ENCODE measurements at regions not wholly inside any gene's neighbourhood (a gene's known extent, or its start where the extent isn't known, plus 50 kb on each side); places are given as distances from the start of the nearest gene placed in this dataset.

DNA sequence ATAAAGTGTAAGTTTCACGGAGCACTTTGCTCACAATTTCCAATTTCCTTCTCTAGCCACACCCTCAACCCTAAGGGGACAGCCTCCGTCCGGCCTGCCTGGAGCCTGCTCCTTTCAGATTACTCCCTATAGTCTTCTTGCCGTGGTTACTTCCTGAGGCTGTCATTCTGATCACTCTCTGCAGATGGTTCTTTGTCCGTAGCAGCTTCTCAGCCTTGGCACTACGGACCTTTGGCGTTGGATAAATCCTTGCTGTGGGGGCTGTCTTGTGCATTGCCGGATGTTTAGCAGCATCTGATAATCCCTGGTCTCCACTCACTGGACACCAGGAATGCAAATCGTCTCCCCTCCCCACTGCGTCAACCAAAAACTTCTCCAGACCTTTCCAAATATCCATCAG is 447.5 kb upstream of the KIRREL3 start:
- Histone ChIP-seq H3K36me3 (no peaks in the 10 kb centered on the region), H3K4me3 (no peak overlapping the region), H3K27me3 (no peaks in the 10 kb centered on the region), H3K9me3 (no peaks in the 10 kb centered on the region), H3K27ac (no peak overlapping the region), H3K4me1 (no peaks in the 10 kb centered on the region)
- intact Hi-C loops (cut with DNase I; ENCODE audit: low total_unique reads), result no loop called here
- no peak for DNase-seq
- TF ChIP-seq, protein P1, sequence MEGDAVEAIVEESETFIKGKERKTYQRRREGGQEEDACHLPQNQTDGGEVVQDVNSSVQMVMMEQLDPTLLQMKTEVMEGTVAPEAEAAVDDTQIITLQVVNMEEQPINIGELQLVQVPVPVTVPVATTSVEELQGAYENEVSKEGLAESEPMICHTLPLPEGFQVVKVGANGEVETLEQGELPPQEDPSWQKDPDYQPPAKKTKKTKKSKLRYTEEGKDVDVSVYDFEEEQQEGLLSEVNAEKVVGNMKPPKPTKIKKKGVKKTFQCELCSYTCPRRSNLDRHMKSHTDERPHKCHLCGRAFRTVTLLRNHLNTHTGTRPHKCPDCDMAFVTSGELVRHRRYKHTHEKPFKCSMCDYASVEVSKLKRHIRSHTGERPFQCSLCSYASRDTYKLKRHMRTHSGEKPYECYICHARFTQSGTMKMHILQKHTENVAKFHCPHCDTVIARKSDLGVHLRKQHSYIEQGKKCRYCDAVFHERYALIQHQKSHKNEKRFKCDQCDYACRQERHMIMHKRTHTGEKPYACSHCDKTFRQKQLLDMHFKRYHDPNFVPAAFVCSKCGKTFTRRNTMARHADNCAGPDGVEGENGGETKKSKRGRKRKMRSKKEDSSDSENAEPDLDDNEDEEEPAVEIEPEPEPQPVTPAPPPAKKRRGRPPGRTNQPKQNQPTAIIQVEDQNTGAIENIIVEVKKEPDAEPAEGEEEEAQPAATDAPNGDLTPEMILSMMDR (IDR thresholded peaks at IDR 0.05), result no peak
- TF ChIP-seq POLR2A (IDR thresholded peaks at IDR 0.05), result no peak

DNA sequence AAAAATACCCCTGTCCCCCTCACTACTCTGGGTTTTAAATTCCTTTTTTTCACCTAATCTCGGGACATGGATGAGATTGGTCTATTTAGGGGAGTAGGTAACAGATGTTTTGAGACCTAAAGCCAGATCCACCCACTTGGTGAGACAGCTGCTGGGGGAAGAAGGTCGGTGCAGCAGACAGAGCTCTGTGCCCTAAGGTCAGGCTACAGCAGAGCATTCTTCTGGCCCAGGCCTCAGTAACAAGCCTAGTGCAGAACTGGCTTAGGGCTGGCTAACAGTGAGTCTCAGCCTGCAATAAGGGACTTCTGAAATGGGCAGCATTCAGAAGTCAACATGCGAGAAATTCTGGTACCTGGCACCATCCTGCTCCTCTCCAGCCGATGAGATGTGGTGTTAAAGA is 444.9 kb upstream of the KIRREL3 start:
- H3K4me3 ChIP-seq, result no peak overlapping the region
- H3K9me3 ChIP-seq, result no peaks in the 10 kb centered on the region
- intact Hi-C loops (cut with DNase I; ENCODE audit: low total_unique reads), result no loop called here
- no peaks in the 10 kb centered on the region for H3K27me3 ChIP-seq
- TF ChIP-seq, protein P1 (IDR thresholded peaks at IDR 0.05), result no peak
- no peak for TF ChIP-seq POLR2A (IDR thresholded peaks at IDR 0.05)
- no peaks in the 10 kb centered on the region for H3K36me3 ChIP-seq
- H3K4me1 ChIP-seq, result no peaks in the 10 kb centered on the region
- H3K27ac ChIP-seq, result no peak overlapping the region
- no peak for DNase-seq

DNA sequence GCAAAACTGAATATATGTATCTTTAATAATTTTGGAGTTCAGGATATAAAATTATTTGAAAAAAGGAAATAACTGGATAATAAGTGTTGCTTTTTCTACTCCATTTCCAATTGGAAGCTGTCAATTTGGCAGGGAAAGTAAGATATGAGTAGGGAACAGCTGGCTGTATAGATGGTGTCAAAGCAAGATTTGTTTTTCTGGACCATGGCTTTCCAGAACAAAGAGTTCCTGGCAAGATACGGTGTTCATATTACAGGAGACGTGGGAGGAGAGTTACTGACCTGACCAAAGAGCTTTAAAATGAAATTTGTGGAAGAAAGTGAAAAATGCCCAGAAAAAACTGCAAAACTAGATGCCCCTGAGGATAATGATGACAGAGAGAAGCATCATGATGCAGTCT is 442.7 kb upstream of the KIRREL3 start:
- intact Hi-C loops (cut with DNase I; ENCODE audit: low total_unique reads), result no loop called here
- Histone ChIP-seq H3K27ac (no peak overlapping the region), H3K36me3 (no peaks in the 10 kb centered on the region), H3K4me1 (no peaks in the 10 kb centered on the region), H3K9me3 (no peaks in the 10 kb centered on the region), H3K27me3 (no peaks in the 10 kb centered on the region), H3K4me3 (no peak overlapping the region)
- no peak for DNase-seq
- TF ChIP-seq POLR2A (IDR thresholded peaks at IDR 0.05), result no peak
- TF ChIP-seq, protein P1 (IDR thresholded peaks at IDR 0.05), result no peak

DNA sequence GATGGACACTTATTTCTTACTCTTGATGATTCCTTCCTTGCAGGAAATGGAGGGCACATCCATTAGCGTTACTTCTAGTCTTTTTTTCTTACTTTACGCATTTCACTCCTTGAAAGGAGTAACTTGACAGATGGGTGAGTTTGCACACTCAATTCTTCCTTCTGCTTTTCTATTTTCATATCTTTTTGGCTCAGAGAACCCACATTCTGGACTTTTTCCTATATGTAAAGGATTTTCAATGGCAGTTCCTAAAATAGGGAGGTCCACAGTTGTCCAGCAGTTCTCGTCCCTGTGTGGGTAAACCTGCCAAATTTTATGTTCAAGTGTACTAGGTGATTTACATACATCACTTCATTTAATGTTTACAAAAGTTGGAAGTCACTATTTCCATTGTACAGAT is 440.0 kb upstream of the KIRREL3 start:
- Histone ChIP-seq H3K9me3 (no peaks in the 10 kb centered on the region), H3K36me3 (no peaks in the 10 kb centered on the region), H3K27ac (no peak overlapping the region), H3K4me1 (no peaks in the 10 kb centered on the region), H3K27me3 (no peaks in the 10 kb centered on the region), H3K4me3 (no peak overlapping the region)
- intact Hi-C loops (cut with DNase I; ENCODE audit: low total_unique reads), result no loop called here
- no peak for DNase-seq
- TF ChIP-seq, protein P1 (IDR thresholded peaks at IDR 0.05), result no peak
- no peak for TF ChIP-seq POLR2A (IDR thresholded peaks at IDR 0.05)

DNA sequence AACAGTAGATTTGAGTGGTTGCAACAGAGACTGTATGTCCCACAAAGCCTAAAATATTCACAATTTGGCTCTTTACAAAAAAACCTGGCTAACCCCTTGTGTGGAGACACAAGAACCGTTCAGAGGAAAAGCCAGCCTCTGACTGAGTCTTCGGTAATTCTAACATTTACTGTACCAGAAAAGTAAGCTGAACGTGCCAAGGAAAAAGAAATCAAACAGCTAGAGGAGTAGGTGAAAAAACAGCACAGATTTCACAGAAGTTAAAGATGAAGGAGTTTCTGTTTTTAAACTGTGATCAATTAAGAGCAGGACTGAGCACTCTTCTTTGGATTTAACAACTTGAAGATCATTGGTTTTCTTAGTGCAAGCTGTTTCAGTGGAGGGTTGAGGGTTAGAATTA is 424.7 kb upstream of the KIRREL3 start:
- Histone ChIP-seq H3K27me3 (no peaks in the 10 kb centered on the region), H3K36me3 (no peaks in the 10 kb centered on the region), H3K4me1 (no peaks in the 10 kb centered on the region), H3K4me3 (no peak overlapping the region), H3K27ac (no peak overlapping the region), H3K9me3 (no peaks in the 10 kb centered on the region)
- intact Hi-C loops (cut with DNase I; ENCODE audit: low total_unique reads), result no loop called here
- no peak for TF ChIP-seq POLR2A (IDR thresholded peaks at IDR 0.05)
- TF ChIP-seq, protein P1 (IDR thresholded peaks at IDR 0.05), result no peak
- DNase-seq, result no peak

Data from uterus (tissue), 3 donors.